ENCODE measurements at regions not wholly inside any gene's neighbourhood (a gene's known extent, or its start where the extent isn't known, plus 50 kb on each side); places are given as distances from the start of the nearest gene placed in this dataset.
A peak's percentile ranks its signal among the peaks of the same experiment; 100 is the strongest.
"Not testable (repeated sequence)": the region's sequence is repeated elsewhere in the genome, so short reads cannot be mapped to it uniquely, and the experiment has no call there.

- peak; percentile 16 for DNase-seq (ENCODE audit: low read depth, low spot score)
These were observed 60.5 kb downstream of the DSEL start for GRCh38 chr18:67455890-67456501.

GRCh38 chr18:67453901-67454300 lies 62.6 kb downstream of the DSEL start:
- DNase-seq (ENCODE audit: low read depth, low spot score) = no peak

GRCh38 chr18:67451960-67452359 lies 64.6 kb downstream of the DSEL start:
- no peak for DNase-seq (ENCODE audit: low read depth, low spot score)

GRCh38 chr18:67451101-67451500 lies 65.4 kb downstream of the DSEL start:
- not testable (repeated sequence) for DNase-seq (ENCODE audit: low read depth, low spot score)

GRCh38 chr18:67433971-67434370 lies 82.5 kb downstream of the DSEL start:
- DNase-seq (ENCODE audit: low read depth, low spot score) = no peak

- DNase-seq (ENCODE audit: low read depth, low spot score) = no peak
These were observed 83.7 kb downstream of the DSEL start for GRCh38 chr18:67432806-67433205.

- DNase-seq (ENCODE audit: low read depth, low spot score) = peak; percentile 33
These were observed 87.7 kb downstream of the DSEL start for GRCh38 chr18:67428805-67429204.

- peak; percentile 11 for DNase-seq (ENCODE audit: low read depth, low spot score)
These were observed 88.4 kb downstream of the DSEL start for GRCh38 chr18:67428158-67428557.

GRCh38 chr18:67426486-67426885 lies 90.0 kb downstream of the DSEL start:
- DNase-seq (ENCODE audit: low read depth, low spot score) = no peak

- DNase-seq (ENCODE audit: low read depth, low spot score) = peak; percentile 41
These were observed 90.8 kb downstream of the DSEL start for GRCh38 chr18:67425672-67426071.

GRCh38 chr18:67421651-67422050 lies 94.9 kb downstream of the DSEL start:
- no peak for DNase-seq (ENCODE audit: low read depth, low spot score)

GRCh38 chr18:67417864-67418523 lies 98.5 kb downstream of the DSEL start:
- peak; percentile 45 for DNase-seq (ENCODE audit: low read depth, low spot score)

GRCh38 chr18:67411116-67411515 lies 105.4 kb downstream of the DSEL start:
- no peak for DNase-seq (ENCODE audit: low read depth, low spot score)

GRCh38 chr18:67410075-67411070 lies 106.1 kb downstream of the DSEL start:
- peak; percentile 66 for DNase-seq (ENCODE audit: low read depth, low spot score)

GRCh38 chr18:67408240-67408639 lies 108.3 kb downstream of the DSEL start:
- peak; percentile 17 for DNase-seq (ENCODE audit: low read depth, low spot score)

- DNase-seq (ENCODE audit: low read depth, low spot score) = no peak
These were observed 109.8 kb downstream of the DSEL start for GRCh38 chr18:67406714-67407113.

GRCh38 chr18:67402543-67402942 lies 114.0 kb downstream of the DSEL start:
- peak; percentile 65 for DNase-seq (ENCODE audit: low read depth, low spot score)

GRCh38 chr18:67400502-67401117 lies 115.9 kb downstream of the DSEL start:
- DNase-seq (ENCODE audit: low read depth, low spot score) = no peak

- peak; percentile 30 for DNase-seq (ENCODE audit: low read depth, low spot score)
These were observed 130.5 kb downstream of the DSEL start for GRCh38 chr18:67386032-67386431.

- no peak for DNase-seq (ENCODE audit: low read depth, low spot score)
These were observed 131.1 kb downstream of the DSEL start for GRCh38 chr18:67385455-67385854.

- not testable (repeated sequence) for DNase-seq (ENCODE audit: low read depth, low spot score)
These were observed 132.5 kb downstream of the DSEL start for GRCh38 chr18:67384057-67384456.

All from astrocyte of the hippocampus (primary cell).